ENCODE measurements at regions not wholly inside any gene's neighbourhood (a gene's known extent, or its start where the extent isn't known, plus 50 kb on each side); places are given as distances from the start of the nearest gene placed in this dataset.

DNA sequence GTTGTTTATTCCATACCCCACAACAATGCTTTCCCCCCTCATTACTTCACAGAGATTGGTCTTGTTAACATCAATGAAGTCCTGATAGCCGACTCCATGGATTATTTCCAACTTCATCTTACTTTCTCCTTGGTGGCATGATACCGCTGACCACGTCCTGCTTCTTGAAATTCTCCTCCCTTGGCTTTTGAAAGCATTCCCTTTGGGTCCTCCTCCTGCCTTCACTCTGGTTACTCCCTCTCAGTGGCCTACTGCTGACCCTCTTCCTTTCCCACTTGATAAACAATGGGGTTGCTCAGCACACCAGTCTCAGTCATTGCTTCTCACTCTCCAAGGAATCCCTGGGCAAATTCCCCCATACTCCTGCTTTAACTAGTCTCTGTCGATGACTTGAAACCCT lies 283.9 kb downstream of the SEC61B start:
- H3K27ac ChIP-seq (replicated peaks), result no peak overlapping the region
- DNase-seq (ENCODE audit: low read depth in 1 of 2, low spot score in 1 of 2), result no peak
- no peak for TF ChIP-seq GABPA (IDR thresholded peaks at IDR 0.05; ENCODE audit: low read depth)
- no peak for TF ChIP-seq CTCF (IDR thresholded peaks at IDR 0.05; ENCODE audit: insufficient read depth, low read length)
- no peak for TF ChIP-seq REST (IDR thresholded peaks at IDR 0.05; ENCODE audit: insufficient replicate concordance, low read depth)
- TF ChIP-seq POLR2AphosphoS5 (IDR thresholded peaks at IDR 0.05; ENCODE audit: low read depth), result no peak
- no peak for TF ChIP-seq SPI1 (IDR thresholded peaks at IDR 0.05; ENCODE audit: borderline replicate concordance, low read depth)
- H3K27me3 ChIP-seq (ENCODE audit: insufficient read depth, poor library complexity, severe bottlenecking), result no peaks in the 10 kb centered on the region
- no peak overlapping the region for H3K4me3 ChIP-seq (replicated peaks; ENCODE audit: insufficient read depth, low read length)

GRCh38 chr9:99506747-99507348 lies 284.8 kb downstream of the SEC61B start:
- Histone ChIP-seq H3K27me3 (ENCODE audit: insufficient read depth, poor library complexity, severe bottlenecking) (no peaks in the 10 kb centered on the region), H3K4me3 (replicated peaks; ENCODE audit: insufficient read depth, low read length) (no peak overlapping the region), H3K27ac (replicated peaks) (no peak overlapping the region)
- TF ChIP-seq CTCF (IDR thresholded peaks at IDR 0.05; ENCODE audit: insufficient read depth, low read length) (no peak), SPI1 (IDR thresholded peaks at IDR 0.05; ENCODE audit: borderline replicate concordance, low read depth) (no peak), REST (IDR thresholded peaks at IDR 0.05; ENCODE audit: insufficient replicate concordance, low read depth) (no peak), GABPA (IDR thresholded peaks at IDR 0.05; ENCODE audit: low read depth) (no peak), POLR2AphosphoS5 (IDR thresholded peaks at IDR 0.05; ENCODE audit: low read depth) (no peak)
- DNase-seq (ENCODE audit: low read depth in 1 of 2, low spot score in 1 of 2), result no peak

DNA sequence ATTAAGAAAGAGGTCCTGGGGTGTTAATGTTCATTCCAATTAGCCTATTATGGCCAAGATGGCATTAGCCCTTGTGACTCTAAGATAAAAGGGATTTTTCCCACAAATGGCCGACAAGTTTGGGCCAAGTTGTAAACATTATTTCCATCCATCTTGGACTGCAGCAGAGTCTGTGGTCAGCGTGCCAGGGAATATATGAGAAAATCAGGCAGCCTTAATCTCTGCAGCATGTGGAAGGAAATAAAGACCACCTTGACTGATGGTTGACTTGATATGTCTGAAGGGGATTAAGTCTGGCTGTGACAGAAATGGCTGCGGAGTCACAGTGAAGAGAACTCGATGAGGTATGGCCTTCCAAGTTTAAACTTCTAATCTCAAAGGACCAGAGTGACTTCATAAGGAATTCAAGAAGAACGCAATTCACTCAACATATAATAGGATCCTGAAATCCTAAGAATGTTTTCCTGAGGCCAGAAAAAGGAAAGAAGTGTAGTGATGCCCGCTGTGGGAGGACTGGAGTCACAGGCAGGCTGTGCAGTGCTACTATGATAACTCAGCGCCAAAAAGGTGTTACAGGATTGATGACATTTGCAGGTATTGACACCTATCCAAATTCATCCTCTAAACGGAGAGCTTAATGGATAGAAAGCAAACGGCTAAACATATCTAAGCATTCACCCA lies 287.1 kb downstream of the SEC61B start:
- no peak for TF ChIP-seq POLR2AphosphoS5 (IDR thresholded peaks at IDR 0.05; ENCODE audit: low read depth)
- TF ChIP-seq GABPA (IDR thresholded peaks at IDR 0.05; ENCODE audit: low read depth), result no peak
- no peak for TF ChIP-seq CTCF (IDR thresholded peaks at IDR 0.05; ENCODE audit: insufficient read depth, low read length)
- TF ChIP-seq REST (IDR thresholded peaks at IDR 0.05; ENCODE audit: insufficient replicate concordance, low read depth), result no peak
- TF ChIP-seq SPI1 (IDR thresholded peaks at IDR 0.05; ENCODE audit: borderline replicate concordance, low read depth), result no peak
- no peak for DNase-seq (ENCODE audit: low read depth in 1 of 2, low spot score in 1 of 2)
- Histone ChIP-seq H3K27me3 (ENCODE audit: insufficient read depth, poor library complexity, severe bottlenecking) (no peaks in the 10 kb centered on the region), H3K4me3 (replicated peaks; ENCODE audit: insufficient read depth, low read length) (no peak overlapping the region), H3K27ac (replicated peaks) (no peak overlapping the region)

All from HL-60 (cell line).